ENCODE measurements at regions not wholly inside any gene's neighbourhood (a gene's known extent, or its start where the extent isn't known, plus 50 kb on each side); places are given as distances from the start of the nearest gene placed in this dataset.

DNA sequence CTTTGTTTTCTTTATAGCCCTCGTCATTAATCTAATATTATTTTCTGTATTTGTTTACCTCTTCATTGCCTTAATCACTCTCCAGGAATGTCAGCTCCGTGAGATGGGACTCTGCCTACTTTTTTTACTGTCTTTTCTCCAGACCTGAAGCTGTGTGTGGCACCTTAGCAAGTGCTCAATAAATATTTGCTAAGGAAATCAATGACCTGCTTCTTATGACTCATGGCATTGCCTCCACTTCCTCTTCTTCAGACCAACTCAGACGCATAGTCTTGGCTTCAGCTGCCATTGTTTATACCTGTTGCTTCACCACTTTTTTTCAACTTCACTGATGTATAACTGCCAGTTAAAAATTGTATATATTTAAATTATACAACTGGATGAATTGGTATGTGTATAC is 218.5 kb upstream of the CMC1 start:
- H3K9me1 ChIP-seq (replicated peaks; ENCODE audit: control insufficient read depth, extremely low read depth, insufficient read depth, low read length), result no peaks in the 10 kb centered on the region
- no peak overlapping the region for H2AFZ ChIP-seq (ENCODE audit: low read depth, low read length)
- BruUV-seq (replicated peaks), result no TSS peak
- H3K4me1 ChIP-seq (ENCODE audit: control insufficient read depth, extremely low read depth, insufficient read depth, low read length), result no peaks in the 10 kb centered on the region
- no peak overlapping the region for H3K27ac ChIP-seq (ENCODE audit: insufficient read depth, low read depth, low read length)
- intact Hi-C loops (cut with micrococcal nuclease) (no loop called here), dilution Hi-C loops (cut with MboI; ENCODE audit: extremely low pct_ligation_motif_present, low sequenced_read_pairs) (no loop called here)
- TF ChIP-seq POLR2AphosphoS5 (IDR thresholded peaks at IDR 0.05; ENCODE audit: insufficient read depth, low read depth, low read length) (no peak), MYC (IDR thresholded peaks at IDR 0.05; ENCODE audit: low read depth, low read length) (no peak), JUN (IDR thresholded peaks at IDR 0.05; ENCODE audit: borderline replicate concordance, insufficient read depth, insufficient read length, low read depth) (no peak), FOS (IDR thresholded peaks at IDR 0.05; ENCODE audit: borderline replicate concordance, insufficient read depth, low read length) (no peak), POLR2A (IDR thresholded peaks at IDR 0.05; ENCODE audit: low read depth, low read length) (no peak), CTCF (IDR thresholded peaks at IDR 0.05; ENCODE audit: extremely low read depth in 1 of 2, insufficient read depth in 1 of 2, low read depth in 1 of 2, low read length in 2 of 2) (no peak), GATA2 (IDR thresholded peaks at IDR 0.05; ENCODE audit: insufficient read depth, insufficient read length, low read depth, low read length) (no peak), EZH2 (IDR thresholded peaks at IDR 0.05; ENCODE audit: borderline replicate concordance, low read depth, low read length, severe bottlenecking) (no peak), MAX (IDR thresholded peaks at IDR 0.05; ENCODE audit: insufficient read depth, insufficient read length) (no peak)
- H3K9ac ChIP-seq (replicated peaks; ENCODE audit: extremely low read depth, insufficient read depth, low read length), result no peak overlapping the region
- H3K4me2 ChIP-seq (ENCODE audit: insufficient read depth, low read length), result no peak overlapping the region
- ChIA-PET CTCF (no interaction called here), POLR2A (no interaction called here)
- FAIRE-seq (no peak), DNase-seq (ENCODE audit: low read depth, low spot score) (no peak)
- H3K4me3 ChIP-seq (replicated peaks in 1 of 3; ENCODE audit: insufficient read depth in 1 of 3, low read depth in 1 of 3, low read length in 3 of 3), result no peak overlapping the region
- no peaks in the 10 kb centered on the region for H3K79me2 ChIP-seq (ENCODE audit: control insufficient read depth, insufficient read depth, low read length)
- H3K9me3 ChIP-seq (replicated peaks; ENCODE audit: control insufficient read depth, insufficient read depth, low read length), result no peaks in the 10 kb centered on the region
- no peaks in the 10 kb centered on the region for H4K20me1 ChIP-seq (replicated peaks; ENCODE audit: control insufficient read depth, extremely low read depth, insufficient read depth, low read length)
- H3K36me3 ChIP-seq (ENCODE audit: control insufficient read depth in 2 of 2, extremely low read depth in 1 of 2, insufficient read depth in 2 of 2, low read length in 2 of 2), result no peaks in the 10 kb centered on the region
- H3K27me3 ChIP-seq (ENCODE audit: control insufficient read depth in 2 of 2, insufficient read depth in 2 of 2, low read length in 2 of 2), result no peaks in the 10 kb centered on the region
